ENCODE measurements at regions not wholly inside any gene's neighbourhood (a gene's known extent, or its start where the extent isn't known, plus 50 kb on each side); places are given as distances from the start of the nearest gene placed in this dataset.
"Not testable (repeated sequence)": the region's sequence is repeated elsewhere in the genome, so short reads cannot be mapped to it uniquely, and the experiment has no call there.

DNA sequence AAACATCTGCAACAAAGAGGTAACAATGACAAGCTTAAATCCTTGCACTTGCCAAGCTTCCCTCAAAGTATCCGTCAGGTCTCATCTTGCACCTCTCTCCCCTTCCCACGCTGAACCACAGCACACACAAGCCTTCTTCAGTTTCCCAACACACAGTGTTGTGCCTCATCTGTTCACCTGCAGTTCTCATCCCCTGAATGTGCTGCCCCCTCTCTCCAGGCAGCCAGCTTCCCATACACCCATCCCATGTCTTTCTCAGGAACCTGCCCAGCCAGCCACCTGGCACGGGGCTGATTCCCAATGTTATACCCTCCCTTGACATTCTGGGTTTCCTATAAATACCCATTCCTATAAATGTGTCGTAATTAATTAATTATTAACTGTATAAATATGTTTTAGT lies 314.8 kb downstream of the PRELID2 start:
- Histone ChIP-seq H3K9me3 (ENCODE audit: control insufficient read depth, low read depth, low read length) (no peaks in the 10 kb centered on the region), H3K4me3 (ENCODE audit: control insufficient read depth in 2 of 3, extremely low read depth in 1 of 3, insufficient read depth in 2 of 3, low read depth in 1 of 3, low read length in 3 of 3) (no peak overlapping the region), H3K27ac (ENCODE audit: control insufficient read depth, insufficient read depth, low read length) (no peak overlapping the region), H4K20me1 (ENCODE audit: control insufficient read depth, extremely low read depth, insufficient read depth, low read length) (no peaks in the 10 kb centered on the region), H3K36me3 (ENCODE audit: control insufficient read depth in 2 of 2, extremely low read depth in 1 of 2, insufficient read depth in 2 of 2, low read length in 2 of 2) (no peaks in the 10 kb centered on the region), H2AFZ (ENCODE audit: control insufficient read depth, low read length) (peak overlapping the region; percentile 15), H3K9me1 (ENCODE audit: control insufficient read depth, extremely low read depth, insufficient read depth, low read length) (no peaks in the 10 kb centered on the region), H3K79me2 (ENCODE audit: control insufficient read depth, insufficient read depth, low read length) (no peaks in the 10 kb centered on the region), H3K4me2 (ENCODE audit: control insufficient read depth, extremely low read depth, insufficient read depth, low read depth, low read length) (no peak overlapping the region), H3K27me3 (ENCODE audit: control insufficient read depth, extremely low read depth, insufficient read depth, low read length) (no peaks in the 10 kb centered on the region), H3K9ac (ENCODE audit: control insufficient read depth, extremely low read depth, insufficient read depth, low read length) (no peak overlapping the region), H3K4me1 (ENCODE audit: control insufficient read depth, extremely low read depth, insufficient read depth, low read length) (peaks cover 4% of the 10 kb centered on the region)
- dilution Hi-C loops (cut with MboI; ENCODE audit: extremely low pct_ligation_motif_present, low sequenced_read_pairs): no loop called here
- no peak for FAIRE-seq
- DNase-seq (ENCODE audit: low read depth, low spot score): no peak
- TF ChIP-seq, protein P1, sequence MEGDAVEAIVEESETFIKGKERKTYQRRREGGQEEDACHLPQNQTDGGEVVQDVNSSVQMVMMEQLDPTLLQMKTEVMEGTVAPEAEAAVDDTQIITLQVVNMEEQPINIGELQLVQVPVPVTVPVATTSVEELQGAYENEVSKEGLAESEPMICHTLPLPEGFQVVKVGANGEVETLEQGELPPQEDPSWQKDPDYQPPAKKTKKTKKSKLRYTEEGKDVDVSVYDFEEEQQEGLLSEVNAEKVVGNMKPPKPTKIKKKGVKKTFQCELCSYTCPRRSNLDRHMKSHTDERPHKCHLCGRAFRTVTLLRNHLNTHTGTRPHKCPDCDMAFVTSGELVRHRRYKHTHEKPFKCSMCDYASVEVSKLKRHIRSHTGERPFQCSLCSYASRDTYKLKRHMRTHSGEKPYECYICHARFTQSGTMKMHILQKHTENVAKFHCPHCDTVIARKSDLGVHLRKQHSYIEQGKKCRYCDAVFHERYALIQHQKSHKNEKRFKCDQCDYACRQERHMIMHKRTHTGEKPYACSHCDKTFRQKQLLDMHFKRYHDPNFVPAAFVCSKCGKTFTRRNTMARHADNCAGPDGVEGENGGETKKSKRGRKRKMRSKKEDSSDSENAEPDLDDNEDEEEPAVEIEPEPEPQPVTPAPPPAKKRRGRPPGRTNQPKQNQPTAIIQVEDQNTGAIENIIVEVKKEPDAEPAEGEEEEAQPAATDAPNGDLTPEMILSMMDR (optimal IDR thresholded peaks at IDR 0.05 in 1 of 3, IDR thresholded peaks at IDR 0.05 in 1 of 3, conservative IDR thresholded peaks at IDR 0.05 in 1 of 3; ENCODE audit: extremely low read depth in 1 of 3, insufficient read depth in 2 of 3, low read length in 3 of 3): no peak
- TF ChIP-seq EZH2 (IDR thresholded peaks at IDR 0.05; ENCODE audit: low read length): no peak

DNA sequence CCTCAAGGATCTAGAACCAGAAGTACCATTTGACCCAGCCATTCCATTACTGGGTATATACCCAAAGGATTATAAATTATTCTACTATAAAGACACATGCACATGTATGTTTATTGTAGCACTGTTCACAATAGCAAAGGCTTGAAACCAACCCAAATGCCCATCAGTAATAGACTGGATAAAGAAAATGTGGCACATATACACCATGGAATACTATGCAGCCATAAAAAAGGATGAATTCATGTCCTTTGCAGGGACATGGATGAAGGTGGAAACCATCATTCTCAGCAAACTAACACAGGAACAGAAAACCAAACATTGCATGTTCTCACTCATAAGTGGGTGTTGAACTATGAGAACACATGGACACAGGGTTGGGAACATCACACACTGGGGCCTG lies 317.6 kb downstream of the PRELID2 start:
- H3K27me3 ChIP-seq (ENCODE audit: control insufficient read depth, extremely low read depth, insufficient read depth, low read length); H3K79me2 ChIP-seq (ENCODE audit: control insufficient read depth, insufficient read depth, low read length); dilution Hi-C loops (cut with MboI; ENCODE audit: extremely low pct_ligation_motif_present, low sequenced_read_pairs); H3K36me3 ChIP-seq (ENCODE audit: control insufficient read depth in 2 of 2, extremely low read depth in 1 of 2, insufficient read depth in 2 of 2, low read length in 2 of 2); H3K9ac ChIP-seq (ENCODE audit: control insufficient read depth, extremely low read depth, insufficient read depth, low read length); H3K4me3 ChIP-seq (ENCODE audit: control insufficient read depth in 2 of 3, extremely low read depth in 1 of 3, insufficient read depth in 2 of 3, low read depth in 1 of 3, low read length in 3 of 3); DNase-seq (ENCODE audit: low read depth, low spot score); H3K9me3 ChIP-seq (ENCODE audit: control insufficient read depth, low read depth, low read length); H3K27ac ChIP-seq (ENCODE audit: control insufficient read depth, insufficient read depth, low read length); H2AFZ ChIP-seq (ENCODE audit: control insufficient read depth, low read length); H3K9me1 ChIP-seq (ENCODE audit: control insufficient read depth, extremely low read depth, insufficient read depth, low read length); H4K20me1 ChIP-seq (ENCODE audit: control insufficient read depth, extremely low read depth, insufficient read depth, low read length); H3K4me2 ChIP-seq (ENCODE audit: control insufficient read depth, extremely low read depth, insufficient read depth, low read depth, low read length); FAIRE-seq; H3K4me1 ChIP-seq (ENCODE audit: control insufficient read depth, extremely low read depth, insufficient read depth, low read length): not testable (repeated sequence)

DNA sequence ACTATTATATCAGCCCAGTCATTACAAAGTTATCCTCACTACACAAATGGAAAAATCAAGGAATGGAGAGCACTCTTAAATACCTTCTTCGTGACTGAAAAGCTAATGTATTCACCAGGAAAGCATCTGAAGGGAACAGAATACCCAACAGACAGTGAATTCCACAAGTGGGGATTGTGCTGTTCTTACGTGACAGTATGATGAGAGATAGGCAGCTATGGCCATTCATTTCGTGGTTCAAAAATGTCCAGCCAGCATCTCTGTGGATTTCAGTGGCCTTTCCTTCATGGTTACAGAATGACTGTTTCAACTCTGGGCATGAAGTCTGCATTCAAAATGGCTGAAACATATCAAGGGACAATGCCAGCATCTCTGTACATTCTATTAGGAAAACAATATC lies 323.8 kb downstream of the PRELID2 start:
- H3K4me2 ChIP-seq (ENCODE audit: control insufficient read depth, extremely low read depth, insufficient read depth, low read depth, low read length): no peak overlapping the region
- H3K4me3 ChIP-seq (ENCODE audit: control insufficient read depth in 2 of 3, extremely low read depth in 1 of 3, insufficient read depth in 2 of 3, low read depth in 1 of 3, low read length in 3 of 3): no peak overlapping the region
- DNase-seq (ENCODE audit: low read depth, low spot score) (no peak), FAIRE-seq (no peak)
- no peaks in the 10 kb centered on the region for H3K36me3 ChIP-seq (ENCODE audit: control insufficient read depth in 2 of 2, extremely low read depth in 1 of 2, insufficient read depth in 2 of 2, low read length in 2 of 2)
- no peaks in the 10 kb centered on the region for H3K9me1 ChIP-seq (ENCODE audit: control insufficient read depth, extremely low read depth, insufficient read depth, low read length)
- no peak overlapping the region for H3K27ac ChIP-seq (ENCODE audit: control insufficient read depth, insufficient read depth, low read length)
- H3K79me2 ChIP-seq (ENCODE audit: control insufficient read depth, insufficient read depth, low read length): no peaks in the 10 kb centered on the region
- no peaks in the 10 kb centered on the region for H3K9me3 ChIP-seq (ENCODE audit: control insufficient read depth, low read depth, low read length)
- no peaks in the 10 kb centered on the region for H4K20me1 ChIP-seq (ENCODE audit: control insufficient read depth, extremely low read depth, insufficient read depth, low read length)
- H3K4me1 ChIP-seq (ENCODE audit: control insufficient read depth, extremely low read depth, insufficient read depth, low read length): no peaks in the 10 kb centered on the region
- H3K27me3 ChIP-seq (ENCODE audit: control insufficient read depth, extremely low read depth, insufficient read depth, low read length): no peaks in the 10 kb centered on the region
- no peak overlapping the region for H2AFZ ChIP-seq (ENCODE audit: control insufficient read depth, low read length)
- no peak for TF ChIP-seq EZH2 (IDR thresholded peaks at IDR 0.05; ENCODE audit: low read length)
- TF ChIP-seq, protein P1 (optimal IDR thresholded peaks at IDR 0.05 in 1 of 3, IDR thresholded peaks at IDR 0.05 in 1 of 3, conservative IDR thresholded peaks at IDR 0.05 in 1 of 3; ENCODE audit: extremely low read depth in 1 of 3, insufficient read depth in 2 of 3, low read length in 3 of 3): no peak
- no peak overlapping the region for H3K9ac ChIP-seq (ENCODE audit: control insufficient read depth, extremely low read depth, insufficient read depth, low read length)
- dilution Hi-C loops (cut with MboI; ENCODE audit: extremely low pct_ligation_motif_present, low sequenced_read_pairs): no loop called here

Measured in keratinocyte (primary cell).